K562 (cell line): ENCODE measurements at regions not wholly inside any gene's neighbourhood (a gene's known extent, or its start where the extent isn't known, plus 50 kb on each side); places are given as distances from the start of the nearest gene placed in this dataset.

ENCODE experiments used
- ASH1L ChIP-seq: fragments of 450-650 bp; IDR thresholded peaks from 2 replicates; pipeline ENCODE4 v1.6.1; 2018; ENCODE audit warnings: borderline replicate concordance, mild to moderate bottlenecking, low read depth; ENCODE audit not compliant: partially characterized antibody
- ATF2 ChIP-seq: sonication (generic); formaldehyde crosslinking; IDR thresholded peaks from 2 replicates; pipeline ENCODE4 v1.8.1; 2022; ENCODE audit warnings: missing genetic modification reagents
- L3MBTL2 ChIP-seq: fragments of 450-650 bp; IDR thresholded peaks from 2 replicates; pipeline ENCODE4 v1.6.1; 2016; ENCODE audit warnings: mild to moderate bottlenecking, moderate library complexity
- NKRF ChIP-seq: fragments of 450-650 bp; IDR thresholded peaks from 2 replicates; pipeline ENCODE4 v1.6.1; 2016; ENCODE audit warnings: borderline replicate concordance
- NR4A1 ChIP-seq, 2 experiments: fragments of 250-450 bp in 1 of 2; fragments of 450-650 bp in 1 of 2; sonication (Bioruptor Pico) in 1 of 2; IDR thresholded peaks; 2 replicates each; pipeline versions ENCODE4 v1.4.0 to v1.6.1; 2016 to 2020; ENCODE audit warnings: mild to moderate bottlenecking in 2 of 2, missing compliant biosample characterization in 1 of 2, missing genetic modification characterization in 1 of 2, moderate library complexity in 1 of 2
- PBX2 ChIP-seq, 2 experiments: IDR thresholded peaks in 1 of 2; conservative IDR thresholded peaks in 1 of 2; 2 replicates each; pipeline ENCODE4 v1.6.1; 2016; ENCODE audit warnings: low read depth in 2 of 2, mild to moderate bottlenecking in 1 of 2, missing compliant biosample characterization in 1 of 2, missing genetic modification characterization in 1 of 2, moderate library complexity in 1 of 2
- RERE ChIP-seq: sonication (generic); formaldehyde crosslinking; IDR thresholded peaks from 2 replicates; pipeline ENCODE4 v1.8.0; 2023; ENCODE audit warnings: missing genetic modification reagents, mild to moderate bottlenecking, borderline replicate concordance
- SMC3 ChIP-seq: conservative IDR thresholded peaks from 2 replicates; pipeline ENCODE4 v1.6.1; 2011; ENCODE audit warnings: low read depth, low read length, improper control_type of control experiment; ENCODE audit not compliant: insufficient read depth
- SOX6 ChIP-seq: fragments of 450-650 bp; IDR thresholded peaks from 2 replicates; pipeline ENCODE4 v1.6.1; 2014; ENCODE audit warnings: mild to moderate bottlenecking
- ZKSCAN1 ChIP-seq: fragments of 150-350 bp; IDR thresholded peaks from 2 replicates; pipeline ENCODE4 v1.6.1; 2016; ENCODE audit warnings: low read depth, low read length
- ZNF212 ChIP-seq: fragments of 450-650 bp; formaldehyde crosslinking; IDR thresholded peaks from 2 replicates; pipeline ENCODE4 v1.4.0; 2020; ENCODE audit warnings: mild to moderate bottlenecking
- ZNF217 ChIP-seq: sonication (generic); formaldehyde crosslinking; IDR thresholded peaks from 2 replicates; pipeline ENCODE4 v1.8.0; 2022; ENCODE audit warnings: mild to moderate bottlenecking, missing genetic modification reagents
- ZNF408 ChIP-seq: fragments of 250-450 bp; sonication (Bioruptor Pico); IDR thresholded peaks from 2 replicates; pipeline ENCODE4 v1.4.0; 2020; ENCODE audit warnings: low read depth, mild to moderate bottlenecking, moderate library complexity
- ZNF717 ChIP-seq: fragments of 250-450 bp; sonication (Bioruptor Pico); IDR thresholded peaks from 2 replicates; pipeline ENCODE4 v1.5.0; 2021

GRCh38 chr19:28553005-28553404 is 659.9 kb downstream of the UQCRFS1 start (continued):
- TF ChIP-seq PBX2 (CRISPR knock-in tag; IDR thresholded peaks at IDR 0.05; ENCODE audit: low read depth) = no peak
- peak; percentile 26; the same call in 1 of the 2 replicates for TF ChIP-seq PBX2 (tag; conservative IDR thresholded peaks at IDR 0.05; ENCODE audit: low read depth)
- TF ChIP-seq SMC3 = no peak
- no peak for TF ChIP-seq ZNF217 (CRISPR knock-in tag)
- no peak for TF ChIP-seq SOX6
- TF ChIP-seq ASH1L = no peak
- TF ChIP-seq L3MBTL2 = peak; percentile 89
- TF ChIP-seq ZNF212 (CRISPR knock-in tag) = no peak
- no peak for TF ChIP-seq NKRF
- no peak for TF ChIP-seq ZNF717 (CRISPR knock-in tag)
- TF ChIP-seq ZKSCAN1 = no peak
- no peak for TF ChIP-seq NR4A1 (CRISPR knock-in tag; IDR thresholded peaks at IDR 0.05)
- peak; percentile 71 for TF ChIP-seq NR4A1 (tag; IDR thresholded peaks at IDR 0.05)
- no peak for TF ChIP-seq ATF2 (CRISPR knock-in tag)
- no peak for TF ChIP-seq ZNF408
- TF ChIP-seq RERE (CRISPR knock-in tag) = no peak
